Amniotic stem cell (primary cell): ENCODE measurements at regions not wholly inside any gene's neighbourhood (a gene's known extent, or its start where the extent isn't known, plus 50 kb on each side); places are given as distances from the start of the nearest gene placed in this dataset.
"Not testable (repeated sequence)": the region's sequence is repeated elsewhere in the genome, so short reads cannot be mapped to it uniquely, and the experiment has no call there.

Experiments
- DNase-seq: peaks from one replicate; lab custom pipeline; 2025; lab: John Stamatoyannopoulos, UW

- DNase-seq = not testable (repeated sequence)
Measured at GRCh38 chr16:29145086-29145485, 160.2 kb downstream of the LAT start.

- not testable (repeated sequence) for DNase-seq
Measured at GRCh38 chr16:29144669-29145062, 159.8 kb downstream of the LAT start.

DNA sequence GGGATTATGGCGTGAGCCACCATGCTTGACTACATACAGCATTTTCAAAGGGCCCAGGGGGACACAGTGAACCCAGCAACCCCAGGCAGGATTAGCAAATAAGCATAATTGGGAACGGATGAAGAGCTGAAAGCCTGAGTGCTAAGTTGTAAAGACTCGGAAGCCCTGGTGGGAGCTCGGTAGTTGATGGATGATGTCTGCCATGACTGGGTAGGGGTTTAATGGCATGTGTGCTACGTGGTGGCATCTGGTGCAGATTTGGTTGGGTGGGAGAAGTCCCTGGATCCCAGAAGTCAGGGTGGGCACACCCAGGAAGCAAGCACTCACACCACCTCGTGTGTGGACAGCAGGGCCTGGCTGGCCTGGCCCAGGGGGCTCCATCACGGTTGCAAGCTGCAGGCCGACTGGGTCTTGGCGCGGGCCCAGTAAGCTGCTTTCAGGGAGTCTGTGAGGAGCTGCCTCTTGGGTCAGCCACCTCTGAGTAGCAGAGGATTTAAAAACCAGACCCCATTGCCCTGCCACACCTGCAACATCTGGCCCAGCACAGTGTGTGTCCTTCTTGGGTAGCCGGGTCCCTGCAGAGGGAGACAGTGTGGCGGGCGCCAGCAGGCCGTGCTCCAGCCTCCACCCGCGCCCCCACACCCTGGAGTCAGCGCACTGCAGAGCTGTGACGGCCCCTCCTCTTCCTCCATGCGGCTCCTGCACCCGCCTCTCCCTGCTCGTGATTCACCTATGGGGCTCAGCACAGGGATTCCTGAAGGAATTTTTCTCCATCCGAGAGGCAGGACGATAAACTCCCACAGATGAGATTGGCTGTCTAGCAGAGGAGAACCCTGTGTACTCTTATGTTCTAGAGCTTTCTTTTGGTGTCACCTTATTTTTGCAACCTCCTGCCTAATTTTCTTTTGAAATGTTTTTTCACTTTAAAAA lies 159.2 kb downstream of the LAT start:
- DNase-seq = not testable (repeated sequence)

DNA sequence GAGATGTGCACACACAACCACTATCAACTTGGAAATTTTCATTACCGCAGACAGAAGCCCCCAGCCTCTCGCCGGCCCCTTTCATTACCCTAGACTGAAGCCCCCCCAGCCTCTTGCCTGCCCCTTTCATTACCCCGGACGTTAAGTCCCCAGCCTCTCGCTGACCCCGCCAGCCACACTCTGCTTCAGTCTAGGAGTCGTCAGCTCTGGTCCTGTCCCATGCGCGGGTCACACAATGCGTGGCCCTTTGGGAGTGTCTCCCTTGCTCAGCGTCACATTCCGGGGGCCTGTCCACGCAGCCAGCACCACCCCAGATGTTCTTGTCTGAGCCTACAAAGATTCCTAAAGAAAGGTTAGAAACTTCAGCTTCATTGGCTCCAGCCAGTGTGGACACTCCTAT lies 157.7 kb downstream of the LAT start:
- not testable (repeated sequence) for DNase-seq

DNA sequence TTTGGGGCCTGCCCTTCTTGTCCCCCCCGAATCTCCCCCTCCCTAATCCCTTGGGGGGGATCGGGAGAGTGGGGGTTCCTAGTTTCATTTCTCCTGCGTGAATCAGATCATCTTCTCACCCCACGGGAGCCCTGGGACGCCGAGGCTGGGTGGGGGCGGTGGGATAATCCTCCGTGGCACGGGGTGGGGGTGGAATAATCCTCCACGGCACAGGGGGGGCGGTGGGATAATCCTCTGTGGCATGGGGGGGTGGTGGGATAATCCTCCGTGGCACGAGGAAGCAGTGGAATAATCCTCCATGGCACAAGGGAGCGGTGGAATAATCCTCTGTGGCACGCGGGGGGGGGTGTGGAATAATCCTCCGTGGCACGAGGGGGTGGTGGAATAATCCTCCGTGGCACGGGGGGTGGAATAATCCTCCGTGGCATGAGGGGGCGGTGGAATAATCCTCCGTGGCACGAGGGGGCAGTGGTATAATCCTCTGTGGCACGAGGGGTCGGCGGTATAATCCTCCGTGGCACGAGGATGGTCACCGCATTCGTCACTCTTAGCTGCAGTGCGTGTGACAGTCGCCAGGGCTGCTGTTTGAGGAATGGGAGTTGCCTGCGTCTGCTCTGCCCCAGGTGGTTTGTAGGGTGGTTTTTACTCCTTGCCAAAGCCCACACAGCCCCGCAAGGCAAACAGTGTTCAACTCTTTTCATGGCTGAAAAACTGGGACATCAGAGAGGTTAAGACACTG lies 156.9 kb downstream of the LAT start:
- no peak for DNase-seq

- not testable (repeated sequence) for DNase-seq
Measured at GRCh38 chr16:29141121-29141520, 156.3 kb downstream of the LAT start.

GRCh38 chr16:29139901-29140855 lies 155.3 kb downstream of the LAT start:
- DNase-seq = not testable (repeated sequence)

GRCh38 chr16:29139261-29139802 lies 154.5 kb downstream of the LAT start:
- no peak for DNase-seq

GRCh38 chr16:29138698-29139097 lies 153.8 kb downstream of the LAT start:
- not testable (repeated sequence) for DNase-seq

DNA sequence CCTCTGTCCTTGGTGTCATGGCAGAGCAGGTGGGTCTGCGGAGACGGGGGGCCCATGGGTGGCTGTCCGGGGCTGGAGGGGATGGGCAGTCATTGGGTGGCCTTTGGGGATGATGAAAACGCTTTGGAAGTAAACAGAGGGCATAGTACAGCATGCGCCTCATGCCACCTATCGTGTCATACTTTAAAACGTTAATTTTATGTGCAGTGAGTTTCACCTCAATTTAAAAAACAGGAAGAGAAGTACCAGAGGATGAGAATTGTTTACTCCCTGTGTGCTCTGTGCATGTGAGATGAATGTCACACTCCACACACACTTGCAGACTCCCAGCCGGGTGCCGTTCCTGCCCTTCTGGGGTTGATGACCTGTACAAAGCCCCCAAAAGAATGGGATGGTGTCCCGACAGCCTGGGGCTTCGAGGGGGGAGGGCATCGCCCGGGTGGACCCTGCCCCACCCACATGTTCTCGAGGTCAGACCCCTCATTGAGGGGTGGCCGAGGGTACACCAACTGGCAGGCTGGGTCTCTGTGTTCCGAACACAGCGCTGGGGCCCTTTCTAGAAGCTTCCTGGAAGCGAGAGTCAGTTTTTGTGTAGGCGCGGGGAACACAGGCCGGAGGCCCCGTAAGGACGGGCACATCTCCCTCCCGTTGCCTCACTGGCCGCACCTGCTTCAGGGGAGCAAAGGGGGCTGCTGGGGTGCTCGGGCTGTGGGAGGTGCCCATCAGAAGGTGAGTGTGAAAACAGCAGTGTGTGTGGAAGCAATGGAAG lies 153.2 kb downstream of the LAT start:
- not testable (repeated sequence) for DNase-seq

DNA sequence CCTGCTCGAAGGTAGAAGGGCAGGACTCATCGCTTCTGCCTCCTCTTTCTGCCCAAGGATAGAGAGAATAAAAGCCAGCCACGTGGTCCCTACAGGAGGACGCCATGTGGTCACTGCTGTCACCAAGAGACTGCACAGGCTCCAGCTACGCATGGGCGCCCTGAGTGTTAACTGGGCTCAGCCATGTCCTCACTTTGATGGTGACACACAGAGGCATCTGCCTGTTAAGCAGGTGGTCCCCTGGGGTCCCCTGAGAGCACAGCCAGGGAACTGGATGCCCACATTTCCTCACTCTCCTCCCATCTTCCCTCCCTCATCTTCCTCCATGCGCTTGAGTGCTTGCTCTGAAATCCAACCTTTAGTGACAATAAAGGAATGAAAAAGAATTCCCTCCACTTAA lies 152.6 kb downstream of the LAT start:
- not testable (repeated sequence) for DNase-seq

GRCh38 chr16:29136916-29137315 lies 152.1 kb downstream of the LAT start:
- not testable (repeated sequence) for DNase-seq

GRCh38 chr16:29136046-29136696 lies 151.3 kb downstream of the LAT start:
- DNase-seq = not testable (repeated sequence)

GRCh38 chr16:29135098-29135497 lies 150.2 kb downstream of the LAT start:
- not testable (repeated sequence) for DNase-seq

GRCh38 chr16:29133681-29134430 lies 149.0 kb downstream of the LAT start:
- not testable (repeated sequence) for DNase-seq

GRCh38 chr16:29132869-29133268 lies 148.0 kb downstream of the LAT start:
- DNase-seq = not testable (repeated sequence)

DNA sequence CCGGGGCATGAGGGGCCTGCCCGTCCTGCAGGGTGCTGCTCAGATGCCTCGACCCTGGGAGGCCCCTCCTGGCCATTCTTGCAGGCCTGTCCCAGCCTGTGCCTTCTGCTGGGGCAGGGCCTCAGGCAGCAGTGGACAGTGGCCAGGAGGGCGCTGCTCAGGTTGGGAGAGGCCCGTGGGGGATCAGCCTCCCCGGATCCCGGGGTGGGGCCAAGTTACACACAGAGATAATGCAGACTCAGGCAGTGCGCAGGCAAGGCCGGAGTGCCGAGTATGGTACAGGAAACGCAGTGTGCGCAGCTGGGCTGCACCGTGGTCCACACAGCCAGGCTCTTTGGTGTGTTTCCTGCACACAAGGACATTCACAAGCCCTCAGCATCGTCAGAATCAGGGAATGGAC lies 147.6 kb downstream of the LAT start:
- not testable (repeated sequence) for DNase-seq

DNA sequence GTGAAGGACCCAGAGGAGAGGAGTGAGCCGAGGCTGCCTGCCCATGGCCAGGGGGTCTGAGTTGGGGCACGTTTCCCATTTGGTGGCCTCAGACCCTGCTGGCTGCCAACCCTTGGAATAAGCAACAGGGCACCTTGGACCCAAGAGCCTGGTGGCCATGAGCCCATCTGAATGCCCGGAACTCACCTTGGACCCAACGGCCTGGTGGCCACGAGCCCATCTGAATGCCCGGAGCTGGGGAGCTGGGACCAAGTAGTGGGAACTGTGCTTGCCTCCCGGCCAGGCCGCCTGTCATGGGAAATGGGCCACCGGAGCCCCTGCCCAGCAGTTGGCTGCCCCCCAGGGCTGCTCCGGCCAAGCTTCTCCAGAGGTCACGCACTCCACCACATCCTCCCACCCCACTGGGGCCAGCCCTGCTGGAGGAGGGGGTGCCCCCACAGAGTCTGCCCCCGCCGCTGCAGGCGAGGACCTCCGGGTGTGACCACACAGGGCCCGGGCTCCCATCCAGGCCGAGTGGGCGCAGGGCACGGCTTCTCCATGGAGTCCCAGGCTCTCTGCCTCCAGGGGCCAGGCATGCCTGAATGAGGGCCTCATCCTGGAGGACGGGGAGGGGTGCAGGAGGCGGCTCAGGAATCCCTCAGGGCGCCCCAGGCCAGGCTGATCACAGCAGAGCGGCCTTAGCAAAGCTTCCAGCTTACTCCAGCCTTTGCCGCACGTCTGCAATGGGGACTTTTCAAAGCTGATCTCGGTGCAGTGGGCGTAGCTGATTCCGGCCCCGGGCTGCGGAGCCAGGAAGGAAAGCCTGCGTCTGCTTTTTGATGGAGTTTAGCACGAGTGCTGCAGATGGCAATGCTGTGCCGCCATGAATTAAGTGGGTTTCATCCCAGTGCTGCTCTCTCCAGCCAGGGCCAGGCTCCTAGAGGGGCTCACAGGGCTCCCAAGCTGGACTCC lies 146.3 kb downstream of the LAT start:
- DNase-seq = not testable (repeated sequence)
